ENCODE measurements at regions not wholly inside any gene's neighbourhood (a gene's known extent, or its start where the extent isn't known, plus 50 kb on each side); places are given as distances from the start of the nearest gene placed in this dataset.
"Not testable (repeated sequence)": the region's sequence is repeated elsewhere in the genome, so short reads cannot be mapped to it uniquely, and the experiment has no call there.

DNA sequence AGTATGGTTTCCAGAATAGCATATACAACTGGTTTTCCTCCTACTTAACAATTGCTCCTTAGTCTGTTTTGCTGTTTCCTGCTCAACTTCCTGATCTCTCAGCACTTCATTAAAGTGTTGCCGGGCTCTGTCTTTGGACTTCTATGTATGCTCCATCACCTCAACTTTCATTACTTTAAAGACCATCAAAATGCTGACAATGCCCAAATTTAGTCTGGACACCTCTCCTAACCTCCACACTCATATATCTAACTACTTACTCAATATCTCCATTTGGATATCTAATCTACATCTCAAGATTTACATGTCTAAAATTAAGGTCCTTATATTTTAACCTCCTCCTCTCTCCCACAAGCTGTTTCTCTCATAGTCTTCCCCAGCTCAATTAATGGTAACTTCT is 54.4 kb upstream of the LGR5 start:
- Histone ChIP-seq H3K79me2 (ENCODE audit: control insufficient read depth, insufficient read depth, low read length) (no peaks in the 10 kb centered on the region), H3K4me2 (ENCODE audit: low read length) (no peak overlapping the region), H3K9ac (ENCODE audit: low read length) (no peak overlapping the region), H4K8ac (ENCODE audit: low read depth, low read length) (no peak overlapping the region), H2AK5ac (ENCODE audit: low read length) (no peak overlapping the region), H3K4ac (ENCODE audit: low read depth, low read length) (no peak overlapping the region), H3K27ac (ENCODE audit: low read depth, low read length) (no peak overlapping the region), H2BK15ac (replicated peaks; ENCODE audit: low read depth) (no peak overlapping the region), H2BK5ac (ENCODE audit: low read length) (no peak overlapping the region), H3K4me1 (ENCODE audit: control insufficient read depth, low read depth, low read length) (no peaks in the 10 kb centered on the region), H3K4me3 (ENCODE audit: low read length) (no peak overlapping the region), H3K23ac (ENCODE audit: low read length) (no peak overlapping the region), H3K36me3 (ENCODE audit: control insufficient read depth, insufficient read depth, low read length) (no peaks in the 10 kb centered on the region), H3K27me3 (ENCODE audit: insufficient read depth, low read length, poor library complexity) (no peaks in the 10 kb centered on the region), H3K18ac (ENCODE audit: low read length) (no peak overlapping the region), H3K56ac (ENCODE audit: low read length) (no peak overlapping the region), H4K5ac (ENCODE audit: low read length) (no peak overlapping the region), H3K79me1 (ENCODE audit: low read length) (no peaks in the 10 kb centered on the region), H2BK120ac (ENCODE audit: low read depth, low read length) (no peak overlapping the region)
- no CpG with 5 or more reads among the region's 1 CpG for WGBS (ENCODE audit: extremely low coverage, insufficient coverage, low lambda C conversion rate)
- no peak for DNase-seq

DNA sequence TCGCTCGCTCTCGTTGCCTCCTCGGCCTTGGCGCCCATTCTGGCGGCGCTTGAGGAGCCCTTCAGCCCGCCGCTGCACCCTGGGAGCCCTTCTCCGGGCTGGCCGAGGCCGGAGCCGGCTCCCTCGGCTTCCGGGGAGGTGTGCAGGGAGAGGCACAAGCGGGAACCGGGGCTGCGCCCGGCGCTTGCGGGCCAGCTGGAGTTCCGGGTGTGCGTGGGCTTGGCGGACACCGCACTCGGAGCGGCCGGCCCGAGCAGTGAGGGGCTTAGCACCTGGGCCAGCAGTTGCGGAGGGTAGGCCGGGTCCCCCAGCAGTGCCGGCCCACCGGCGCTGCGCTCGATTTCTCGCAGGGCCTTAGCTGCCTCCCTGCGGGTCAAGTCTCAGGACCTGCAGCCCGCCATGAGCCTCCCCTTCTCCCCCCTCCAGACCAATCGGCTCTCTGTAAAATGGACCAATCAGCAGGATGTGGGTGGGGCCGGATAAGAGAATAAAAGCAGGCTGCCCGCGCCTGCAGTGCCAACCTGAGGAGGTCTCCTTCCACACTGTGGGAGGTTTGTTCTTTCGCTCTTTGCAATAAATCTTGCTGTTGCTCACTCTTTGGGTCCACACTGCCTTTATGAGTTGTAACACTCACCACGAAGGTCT is 62.8 kb upstream of the LGR5 start:
- H2AK5ac ChIP-seq (ENCODE audit: low read length); H3K18ac ChIP-seq (ENCODE audit: low read length); H4K8ac ChIP-seq (ENCODE audit: low read depth, low read length); H2BK5ac ChIP-seq (ENCODE audit: low read length); H3K79me1 ChIP-seq (ENCODE audit: low read length); H3K4me2 ChIP-seq (ENCODE audit: low read length); H2BK15ac ChIP-seq (replicated peaks; ENCODE audit: low read depth); H2BK120ac ChIP-seq (ENCODE audit: low read depth, low read length); H3K36me3 ChIP-seq (ENCODE audit: control insufficient read depth, insufficient read depth, low read length); H3K27ac ChIP-seq (ENCODE audit: low read depth, low read length); H3K9ac ChIP-seq (ENCODE audit: low read length); H4K5ac ChIP-seq (ENCODE audit: low read length); H3K79me2 ChIP-seq (ENCODE audit: control insufficient read depth, insufficient read depth, low read length); H3K4me3 ChIP-seq (ENCODE audit: low read length); H3K4ac ChIP-seq (ENCODE audit: low read depth, low read length); H3K23ac ChIP-seq (ENCODE audit: low read length); H3K56ac ChIP-seq (ENCODE audit: low read length); H3K27me3 ChIP-seq (ENCODE audit: insufficient read depth, low read length, poor library complexity); DNase-seq; H3K4me1 ChIP-seq (ENCODE audit: control insufficient read depth, low read depth, low read length): not testable (repeated sequence)
- WGBS (ENCODE audit: extremely low coverage, insufficient coverage, low lambda C conversion rate), result no CpG with 5 or more reads among the region's 45 CpGs

DNA sequence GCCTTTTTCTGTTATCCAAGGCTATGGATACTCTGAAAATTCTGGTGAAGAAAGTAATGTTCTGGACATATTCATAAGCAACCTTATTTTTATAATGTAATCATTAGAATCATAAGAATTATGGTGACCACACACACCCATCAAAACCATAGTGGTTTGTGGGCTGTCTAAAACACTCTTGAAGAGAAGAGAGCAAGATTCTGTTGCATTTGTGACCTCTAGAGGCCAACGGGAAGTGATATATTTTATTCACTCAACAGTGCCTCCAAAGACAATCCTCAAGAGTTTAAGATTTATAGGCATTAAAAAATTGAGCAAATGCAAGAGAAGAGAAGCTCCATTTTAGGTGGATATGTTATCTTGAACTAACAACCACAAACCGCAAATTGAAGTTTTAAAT is 68.5 kb upstream of the LGR5 start:
- peak; percentile 28 for DNase-seq
- no CpG with 5 or more reads among the region's 2 CpGs for whole genome bisulfite sequencing (ENCODE audit: extremely low coverage, insufficient coverage, low lambda C conversion rate)
- H4K5ac ChIP-seq (ENCODE audit: low read length), result no peak overlapping the region

DNA sequence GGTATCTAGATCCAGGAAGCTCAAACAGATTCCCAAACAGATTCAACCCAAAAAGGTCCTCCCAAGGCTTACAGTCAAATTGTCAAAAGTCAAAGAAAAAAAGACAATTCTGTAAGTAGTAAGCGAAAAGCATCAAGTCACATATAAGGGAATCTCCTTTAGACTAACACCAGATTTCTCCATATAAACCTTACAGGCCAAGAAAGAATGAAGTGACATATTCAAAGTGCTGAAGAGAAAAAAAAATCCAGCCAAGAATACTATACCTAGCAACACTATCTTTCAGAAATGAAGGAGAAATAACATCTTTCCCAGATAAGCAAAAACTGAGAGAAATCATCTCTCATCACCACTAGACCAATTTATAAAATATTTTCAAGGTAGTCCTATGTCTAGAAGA is 79.6 kb upstream of the LGR5 start:
- Histone ChIP-seq H3K27me3 (ENCODE audit: insufficient read depth, low read length, poor library complexity) (no peaks in the 10 kb centered on the region), H3K4me1 (ENCODE audit: control insufficient read depth, low read depth, low read length) (no peaks in the 10 kb centered on the region), H3K4me2 (ENCODE audit: low read length) (no peak overlapping the region), H3K9ac (ENCODE audit: low read length) (no peak overlapping the region), H3K79me2 (ENCODE audit: control insufficient read depth, insufficient read depth, low read length) (no peaks in the 10 kb centered on the region), H4K8ac (ENCODE audit: low read depth, low read length) (no peak overlapping the region), H3K18ac (ENCODE audit: low read length) (no peak overlapping the region), H2AK5ac (ENCODE audit: low read length) (no peak overlapping the region), H3K56ac (ENCODE audit: low read length) (no peak overlapping the region), H3K36me3 (ENCODE audit: control insufficient read depth, insufficient read depth, low read length) (no peaks in the 10 kb centered on the region), H2BK5ac (ENCODE audit: low read length) (no peak overlapping the region), H3K27ac (ENCODE audit: low read depth, low read length) (no peak overlapping the region), H3K79me1 (ENCODE audit: low read length) (no peaks in the 10 kb centered on the region), H3K23ac (ENCODE audit: low read length) (no peak overlapping the region), H2BK120ac (ENCODE audit: low read depth, low read length) (no peak overlapping the region), H3K4me3 (ENCODE audit: low read length) (no peak overlapping the region), H2BK15ac (replicated peaks; ENCODE audit: low read depth) (no peak overlapping the region), H3K4ac (ENCODE audit: low read depth, low read length) (no peak overlapping the region), H4K5ac (ENCODE audit: low read length) (no peak overlapping the region)
- WGBS (ENCODE audit: extremely low coverage, insufficient coverage, low lambda C conversion rate), result no CpG with 5 or more reads among the region's 1 CpG
- DNase-seq, result no peak

More for the DNA sequence above, 68.5 kb upstream of the LGR5 start:
- Histone ChIP-seq H3K79me1 (ENCODE audit: low read length) (no peaks in the 10 kb centered on the region), H2BK120ac (ENCODE audit: low read depth, low read length) (no peak overlapping the region), H3K56ac (ENCODE audit: low read length) (no peak overlapping the region), H3K27me3 (ENCODE audit: insufficient read depth, low read length, poor library complexity) (no peaks in the 10 kb centered on the region), H3K79me2 (ENCODE audit: control insufficient read depth, insufficient read depth, low read length) (no peaks in the 10 kb centered on the region), H3K4ac (ENCODE audit: low read depth, low read length) (no peak overlapping the region), H3K36me3 (ENCODE audit: control insufficient read depth, insufficient read depth, low read length) (no peaks in the 10 kb centered on the region), H2AK5ac (ENCODE audit: low read length) (no peak overlapping the region), H3K9ac (ENCODE audit: low read length) (no peak overlapping the region), H3K4me2 (ENCODE audit: low read length) (no peak overlapping the region), H2BK5ac (ENCODE audit: low read length) (no peak overlapping the region), H3K27ac (ENCODE audit: low read depth, low read length) (no peak overlapping the region), H3K23ac (ENCODE audit: low read length) (no peak overlapping the region), H3K4me3 (ENCODE audit: low read length) (no peak overlapping the region), H3K18ac (ENCODE audit: low read length) (no peak overlapping the region), H4K8ac (ENCODE audit: low read depth, low read length) (no peak overlapping the region), H3K4me1 (ENCODE audit: control insufficient read depth, low read depth, low read length) (no peaks in the 10 kb centered on the region), H2BK15ac (replicated peaks; ENCODE audit: low read depth) (no peak overlapping the region)

DNA sequence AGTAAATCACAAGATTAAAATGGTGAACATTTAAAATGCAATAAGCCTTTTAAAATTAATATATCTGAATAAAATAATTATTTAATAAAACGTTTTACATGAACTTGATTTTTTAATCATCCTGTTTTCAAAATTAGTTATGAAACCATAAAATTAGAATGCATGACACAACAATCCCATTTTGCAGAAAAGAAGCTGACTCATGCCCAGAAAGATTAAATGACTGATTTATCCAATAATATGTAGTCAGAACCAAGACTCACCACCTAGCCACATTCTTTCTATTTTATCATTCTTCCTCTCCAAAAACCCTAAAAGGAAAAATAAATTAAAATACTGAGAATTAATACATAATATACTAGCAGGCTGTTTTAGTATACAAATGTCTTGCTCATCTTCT is 83.0 kb upstream of the LGR5 start:
- Histone ChIP-seq H2BK120ac (ENCODE audit: low read depth, low read length) (no peak overlapping the region), H2BK5ac (ENCODE audit: low read length) (no peak overlapping the region), H3K36me3 (ENCODE audit: control insufficient read depth, insufficient read depth, low read length) (no peaks in the 10 kb centered on the region), H3K79me2 (ENCODE audit: control insufficient read depth, insufficient read depth, low read length) (no peaks in the 10 kb centered on the region), H4K8ac (ENCODE audit: low read depth, low read length) (no peak overlapping the region), H2BK15ac (replicated peaks; ENCODE audit: low read depth) (no peak overlapping the region), H3K4ac (ENCODE audit: low read depth, low read length) (no peak overlapping the region), H2AK5ac (ENCODE audit: low read length) (no peak overlapping the region), H3K27ac (ENCODE audit: low read depth, low read length) (no peak overlapping the region), H3K4me2 (ENCODE audit: low read length) (no peak overlapping the region), H4K5ac (ENCODE audit: low read length) (no peak overlapping the region), H3K18ac (ENCODE audit: low read length) (no peak overlapping the region), H3K9ac (ENCODE audit: low read length) (no peak overlapping the region), H3K4me1 (ENCODE audit: control insufficient read depth, low read depth, low read length) (no peaks in the 10 kb centered on the region), H3K4me3 (ENCODE audit: low read length) (no peak overlapping the region), H3K56ac (ENCODE audit: low read length) (no peak overlapping the region), H3K27me3 (ENCODE audit: insufficient read depth, low read length, poor library complexity) (no peaks in the 10 kb centered on the region), H3K23ac (ENCODE audit: low read length) (no peak overlapping the region), H3K79me1 (ENCODE audit: low read length) (no peaks in the 10 kb centered on the region)
- no peak for DNase-seq
- WGBS (ENCODE audit: extremely low coverage, insufficient coverage, low lambda C conversion rate), result no CpG with 5 or more reads among the region's 1 CpG

DNA sequence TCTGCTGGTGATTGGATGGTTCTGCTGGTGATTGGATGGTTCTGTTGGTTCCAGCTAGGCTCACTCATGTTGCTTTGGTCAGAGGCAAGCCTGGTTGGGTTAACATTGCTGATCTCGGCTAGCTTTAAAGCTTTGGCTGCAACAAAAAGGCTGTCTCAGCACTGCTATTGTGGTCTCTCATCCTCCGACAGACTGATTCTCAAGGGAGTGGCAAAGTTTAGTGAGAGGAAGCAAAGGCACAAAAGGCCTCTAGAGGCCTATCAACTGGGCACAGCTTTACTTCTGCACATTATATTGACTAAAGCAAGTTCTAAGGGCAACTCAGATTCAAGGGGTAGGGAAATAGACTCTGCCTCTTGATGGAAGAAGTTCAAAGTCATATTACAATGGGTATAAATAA is 84.7 kb upstream of the LGR5 start:
- H4K5ac ChIP-seq (ENCODE audit: low read length), result no peak overlapping the region
- H3K9ac ChIP-seq (ENCODE audit: low read length), result no peak overlapping the region
- no peak overlapping the region for H3K56ac ChIP-seq (ENCODE audit: low read length)
- H3K4ac ChIP-seq (ENCODE audit: low read depth, low read length), result no peak overlapping the region
- WGBS (ENCODE audit: extremely low coverage, insufficient coverage, low lambda C conversion rate), result no CpG with 5 or more reads among the region's 2 CpGs
- no peak overlapping the region for H2BK5ac ChIP-seq (ENCODE audit: low read length)
- no peaks in the 10 kb centered on the region for H3K27me3 ChIP-seq (ENCODE audit: insufficient read depth, low read length, poor library complexity)
- no peak overlapping the region for H2BK120ac ChIP-seq (ENCODE audit: low read depth, low read length)
- H3K27ac ChIP-seq (ENCODE audit: low read depth, low read length), result no peak overlapping the region
- no peak overlapping the region for H2AK5ac ChIP-seq (ENCODE audit: low read length)
- no peak for DNase-seq
- no peaks in the 10 kb centered on the region for H3K79me2 ChIP-seq (ENCODE audit: control insufficient read depth, insufficient read depth, low read length)
- no peak overlapping the region for H3K4me3 ChIP-seq (ENCODE audit: low read length)
- no peak overlapping the region for H2BK15ac ChIP-seq (replicated peaks; ENCODE audit: low read depth)
- H3K4me1 ChIP-seq (ENCODE audit: control insufficient read depth, low read depth, low read length), result no peaks in the 10 kb centered on the region
- no peaks in the 10 kb centered on the region for H3K36me3 ChIP-seq (ENCODE audit: control insufficient read depth, insufficient read depth, low read length)
- H3K4me2 ChIP-seq (ENCODE audit: low read length), result no peak overlapping the region
- no peak overlapping the region for H4K8ac ChIP-seq (ENCODE audit: low read depth, low read length)
- H3K79me1 ChIP-seq (ENCODE audit: low read length), result no peaks in the 10 kb centered on the region
- H3K18ac ChIP-seq (ENCODE audit: low read length), result no peak overlapping the region
- no peak overlapping the region for H3K23ac ChIP-seq (ENCODE audit: low read length)
